ENCODE measurements at regions not wholly inside any gene's neighbourhood (a gene's known extent, or its start where the extent isn't known, plus 50 kb on each side); places are given as distances from the start of the nearest gene placed in this dataset.
"Not testable (repeated sequence)": the region's sequence is repeated elsewhere in the genome, so short reads cannot be mapped to it uniquely, and the experiment has no call there.

GRCh38 chr7:142636751-142637150 lies 112.5 kb upstream of the PRSS1 start:
- DNase-seq (ENCODE audit: low read depth), result no peak

GRCh38 chr7:142636107-142636506 lies 113.2 kb upstream of the PRSS1 start:
- DNase-seq (ENCODE audit: low read depth), result not testable (repeated sequence)

GRCh38 chr7:142632271-142633134 lies 116.8 kb upstream of the PRSS1 start:
- peak; percentile 14 for DNase-seq (ENCODE audit: low read depth)

GRCh38 chr7:142629588-142630260 lies 119.5 kb upstream of the PRSS1 start:
- DNase-seq (ENCODE audit: low read depth), result no peak

GRCh38 chr7:142628945-142629344 lies 120.3 kb upstream of the PRSS1 start:
- DNase-seq (ENCODE audit: low read depth), result no peak

- DNase-seq (ENCODE audit: low read depth), result not testable (repeated sequence)
Measured at GRCh38 chr7:142627223-142627622, 122.0 kb upstream of the PRSS1 start.

GRCh38 chr7:142626420-142627035 lies 122.7 kb upstream of the PRSS1 start:
- peak; percentile 24 for DNase-seq (ENCODE audit: low read depth)

GRCh38 chr7:142625216-142625615 lies 124.1 kb upstream of the PRSS1 start:
- DNase-seq (ENCODE audit: low read depth), result not testable (repeated sequence)

- DNase-seq (ENCODE audit: low read depth), result no peak
Measured at GRCh38 chr7:142620402-142620801, 128.9 kb upstream of the PRSS1 start.

GRCh38 chr7:142618655-142619351 lies 130.5 kb upstream of the PRSS1 start:
- no peak for DNase-seq (ENCODE audit: low read depth)

- no peak for DNase-seq (ENCODE audit: low read depth)
Measured at GRCh38 chr7:142616842-142617241, 132.4 kb upstream of the PRSS1 start.

- no peak for DNase-seq (ENCODE audit: low read depth)
Measured at GRCh38 chr7:142616121-142616643, 133.1 kb upstream of the PRSS1 start.

- no peak for DNase-seq (ENCODE audit: low read depth)
Measured at GRCh38 chr7:142615508-142615907, 133.8 kb upstream of the PRSS1 start.

GRCh38 chr7:142614116-142614515 lies 135.2 kb upstream of the PRSS1 start:
- no peak for DNase-seq (ENCODE audit: low read depth)

GRCh38 chr7:142612237-142612881 lies 136.9 kb upstream of the PRSS1 start:
- DNase-seq (ENCODE audit: low read depth), result no peak

GRCh38 chr7:142611566-142612236 lies 137.6 kb upstream of the PRSS1 start:
- DNase-seq (ENCODE audit: low read depth), result no peak

- no peak for DNase-seq (ENCODE audit: low read depth)
Measured at GRCh38 chr7:142608630-142609428, 140.4 kb upstream of the PRSS1 start.

GRCh38 chr7:142607351-142607750 lies 141.9 kb upstream of the PRSS1 start:
- DNase-seq (ENCODE audit: low read depth), result no peak

GRCh38 chr7:142606081-142606480 lies 143.2 kb upstream of the PRSS1 start:
- DNase-seq (ENCODE audit: low read depth), result no peak

GRCh38 chr7:142604671-142605070 lies 144.6 kb upstream of the PRSS1 start:
- DNase-seq (ENCODE audit: low read depth), result no peak

All from stimulated activated CD8-positive, alpha-beta memory T cell treated with anti-CD3 and anti-CD28 coated beads, Interleukin-15, amount 100 ng/mL, for 24 hours (primary cell).